Trophoblast cell (in vitro differentiated cells and primary cell): ENCODE measurements at regions not wholly inside any gene's neighbourhood (a gene's known extent, or its start where the extent isn't known, plus 50 kb on each side); places are given as distances from the start of the nearest gene placed in this dataset.

Experiments
- DNase-seq, 2 donors: peaks; one replicate each; pipeline ENCODE4 v3.0.0-alpha.2; 2016
- H2AFZ ChIP-seq: 2 replicates; pipeline ENCODE4 v1.6.1; 2013; ENCODE audit warnings: low read length, moderate library complexity, mild to moderate bottlenecking; ENCODE audit not compliant: insufficient read depth, poor library complexity
- H2AK5ac ChIP-seq: 2 replicates; pipeline ENCODE4 v1.6.1; 2013; ENCODE audit warnings: mild to moderate bottlenecking, low read length
- H2BK120ac ChIP-seq: 2 replicates; pipeline ENCODE4 v1.6.1; 2013; ENCODE audit warnings: low read length, mild to moderate bottlenecking, moderate library complexity; ENCODE audit not compliant: insufficient read depth, poor library complexity
- H2BK12ac ChIP-seq: 2 replicates; pipeline ENCODE4 v1.6.1; 2013; ENCODE audit warnings: mild to moderate bottlenecking, low read length, moderate library complexity
- H2BK5ac ChIP-seq: 2 replicates; pipeline ENCODE4 v1.6.1; 2013; ENCODE audit warnings: low read length, low read depth, moderate library complexity, mild to moderate bottlenecking; ENCODE audit not compliant: poor library complexity
- H3K14ac ChIP-seq: 2 replicates; pipeline ENCODE4 v1.6.1; 2013; ENCODE audit warnings: mild to moderate bottlenecking, low read length
- H3K18ac ChIP-seq: 2 replicates; pipeline ENCODE4 v1.6.1; 2013; ENCODE audit warnings: mild to moderate bottlenecking, low read length
- H3K23ac ChIP-seq: 2 replicates; pipeline ENCODE4 v1.6.1; 2013; ENCODE audit warnings: low read length
- H3K27ac ChIP-seq: 2 replicates; pipeline ENCODE4 v1.5.1; 2013; ENCODE audit warnings: low read depth, mild to moderate bottlenecking, inconsistent platforms, low read length, moderate library complexity
- H3K27me3 ChIP-seq: 2 replicates; pipeline ENCODE4 v1.6.1; 2013; ENCODE audit warnings: inconsistent platforms, mild to moderate bottlenecking, low read length, moderate library complexity; ENCODE audit not compliant: insufficient read depth
- H3K36me3 ChIP-seq, 2 experiments: 1 replicate in 1 of 2; 2 replicates in 1 of 2; pipeline ENCODE4 v1.6.1; 2013; ENCODE audit warnings: low read length in 2 of 2, mild to moderate bottlenecking in 2 of 2, moderate library complexity in 1 of 2; ENCODE audit not compliant: insufficient read depth in 2 of 2, control insufficient read depth in 1 of 2
- H3K4ac ChIP-seq: 2 replicates; pipeline ENCODE4 v1.6.1; 2013; ENCODE audit warnings: low read depth, mild to moderate bottlenecking, low read length, moderate library complexity
- H3K4me1 ChIP-seq, 2 experiments: 1 replicate in 1 of 2; 2 replicates in 1 of 2; pipeline ENCODE4 v1.6.1; 2013; ENCODE audit warnings: low read length in 2 of 2, mild to moderate bottlenecking in 2 of 2, moderate library complexity in 1 of 2; ENCODE audit not compliant: insufficient read depth in 2 of 2, control insufficient read depth in 1 of 2
- H3K4me2 ChIP-seq: 2 replicates; pipeline ENCODE4 v1.6.1; 2013; ENCODE audit warnings: inconsistent platforms, mild to moderate bottlenecking, low read length, moderate library complexity
- H3K4me3 ChIP-seq: 2 replicates; pipeline ENCODE4 v1.5.1; 2013; ENCODE audit warnings: mild to moderate bottlenecking, low read depth, low read length, inconsistent platforms
- H3K79me1 ChIP-seq: one replicate; pipeline ENCODE4 v1.6.1; 2013; ENCODE audit warnings: low read length
- H3K79me2 ChIP-seq: 2 replicates; pipeline ENCODE4 v1.6.1; 2013; ENCODE audit warnings: low read length, mild to moderate bottlenecking; ENCODE audit not compliant: control insufficient read depth, insufficient read depth, poor library complexity
- H3K9ac ChIP-seq: 2 replicates; pipeline ENCODE4 v1.6.1; 2013; ENCODE audit warnings: mild to moderate bottlenecking, low read length
- H3K9me3 ChIP-seq: 2 replicates; pipeline ENCODE4 v1.6.1; 2013; ENCODE audit warnings: low read depth, mild to moderate bottlenecking, control low read depth, inconsistent platforms, low read length; ENCODE audit not compliant: insufficient read depth
- H4K12ac ChIP-seq: 2 replicates; pipeline ENCODE4 v1.6.1; 2013; ENCODE audit warnings: low read depth, mild to moderate bottlenecking, low read length, moderate library complexity
- H4K8ac ChIP-seq: 2 replicates; pipeline ENCODE4 v1.6.1; 2013; ENCODE audit warnings: low read depth, mild to moderate bottlenecking, low read length, moderate library complexity
- H4K91ac ChIP-seq: one replicate; pipeline ENCODE4 v1.6.1; 2013; ENCODE audit warnings: low read depth, mild to moderate bottlenecking, low read length, moderate library complexity
- WGBS: extraction: QIAGEN DNeasy Blood & Tissue Kit; methylation state at CpG from one replicate; pipeline ENCODE4 v1.1.7; 2013; ENCODE audit warnings: missing lambda C conversion rate; ENCODE audit not compliant: insufficient read length, insufficient coverage; ENCODE audit errors: extremely low coverage; 5-methylcytosine and 5-hydroxymethylcytosine counted together

- no peak overlapping the region for H4K8ac ChIP-seq
- no peak overlapping the region for H3K4me2 ChIP-seq
- no peaks in the 10 kb centered on the region for H3K79me1 ChIP-seq
- no peak overlapping the region for H3K4ac ChIP-seq
- no peak overlapping the region for H2AFZ ChIP-seq
- H2BK5ac ChIP-seq, result no peak overlapping the region
- H3K4me1 ChIP-seq, result no peaks in the 10 kb centered on the region
- H4K91ac ChIP-seq, result no peak overlapping the region
- no peak overlapping the region for H2BK12ac ChIP-seq
- H3K36me3 ChIP-seq, result no peaks in the 10 kb centered on the region
- no peak overlapping the region for H3K4me3 ChIP-seq
- no peaks in the 10 kb centered on the region for H3K9me3 ChIP-seq
- no peak overlapping the region for H4K12ac ChIP-seq
- no peaks in the 10 kb centered on the region for H3K79me2 ChIP-seq
- no peak overlapping the region for H3K9ac ChIP-seq
- no peak overlapping the region for H3K23ac ChIP-seq
- no peak overlapping the region for H3K18ac ChIP-seq
- H2BK120ac ChIP-seq, result no peak overlapping the region
- no peak overlapping the region for H3K27ac ChIP-seq
- WGBS, result no CpG with 5 or more reads among the region's 1 CpG
- no peak overlapping the region for H2AK5ac ChIP-seq
- no peaks in the 10 kb centered on the region for H3K27me3 ChIP-seq
- H3K14ac ChIP-seq, result no peak overlapping the region
- DNase-seq, result no peak
Observed at GRCh38 chrY:20683371-20683770, 72.5 kb upstream of the RPS4Y2 start.

GRCh38 chrY:20686674-20687073 lies 69.2 kb upstream of the RPS4Y2 start:
- Histone ChIP-seq H2AFZ (no peak overlapping the region), H2BK120ac (no peak overlapping the region), H3K4me3 (no peak overlapping the region), H2BK5ac (no peak overlapping the region), H2BK12ac (no peak overlapping the region), H3K36me3 (no peaks in the 10 kb centered on the region), H3K79me1 (no peaks in the 10 kb centered on the region), H3K23ac (no peak overlapping the region), H3K27me3 (no peaks in the 10 kb centered on the region), H3K4ac (no peak overlapping the region), H2AK5ac (no peak overlapping the region), H3K4me2 (no peak overlapping the region), H3K18ac (no peak overlapping the region), H4K12ac (no peak overlapping the region), H3K9me3 (no peaks in the 10 kb centered on the region), H3K9ac (no peak overlapping the region), H4K91ac (no peak overlapping the region), H3K79me2 (no peaks in the 10 kb centered on the region), H4K8ac (no peak overlapping the region), H3K27ac (no peak overlapping the region), H3K4me1 (no peaks in the 10 kb centered on the region), H3K14ac (no peak overlapping the region)
- no peak for DNase-seq
